NCI-H1417 (cell line): ENCODE measurements at regions not wholly inside any gene's neighbourhood (a gene's known extent, or its start where the extent isn't known, plus 50 kb on each side); places are given as distances from the start of the nearest gene placed in this dataset.
"Not testable (repeated sequence)": the region's sequence is repeated elsewhere in the genome, so short reads cannot be mapped to it uniquely, and the experiment has no call there.

Source experiments
- DNase-seq, 3 experiments: peaks; one replicate each; lab custom pipeline; 2025; lab: John Stamatoyannopoulos, UW

DNA sequence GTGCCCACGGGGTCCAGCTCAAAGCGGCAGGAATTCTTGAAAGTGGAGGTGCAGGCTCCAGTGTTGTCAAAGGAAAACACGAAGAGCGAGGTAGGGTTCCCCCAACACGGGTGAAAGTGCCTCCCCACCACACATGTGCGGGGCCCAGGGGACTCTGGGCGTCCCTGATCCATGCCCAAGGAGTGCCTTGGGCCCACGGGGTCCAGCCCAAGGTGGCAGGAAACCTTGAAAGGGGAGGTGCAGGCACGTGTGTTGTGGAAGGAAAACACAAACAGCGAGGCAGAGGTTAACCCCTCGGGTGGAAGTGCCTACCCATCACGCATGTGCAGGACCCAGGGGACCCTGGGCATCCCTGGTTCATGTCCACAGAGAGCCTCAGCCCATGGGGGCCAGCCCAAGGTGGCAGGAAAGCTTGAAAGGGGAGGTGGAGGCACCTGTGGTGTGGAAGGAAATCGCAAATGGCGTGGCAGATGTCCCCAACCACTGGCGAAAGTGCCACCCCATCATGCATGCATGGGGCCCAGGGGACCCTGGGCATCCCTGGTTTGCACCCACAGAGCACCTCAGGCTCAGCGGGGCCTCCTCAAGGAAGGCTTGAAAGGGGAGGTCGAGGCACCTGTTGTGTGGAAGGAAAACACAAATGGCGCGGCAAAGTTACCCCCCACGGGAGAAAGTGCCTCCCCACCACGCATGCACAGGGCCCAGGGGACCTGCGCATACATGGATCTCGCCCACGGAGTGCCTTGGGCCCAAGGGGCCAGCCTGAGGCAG lies 584.6 kb downstream of the ALG10 start:
- DNase-seq = no peak

- DNase-seq = no peak
These were observed 585.4 kb downstream of the ALG10 start for GRCh38 chr12:34607520-34608195.

DNA sequence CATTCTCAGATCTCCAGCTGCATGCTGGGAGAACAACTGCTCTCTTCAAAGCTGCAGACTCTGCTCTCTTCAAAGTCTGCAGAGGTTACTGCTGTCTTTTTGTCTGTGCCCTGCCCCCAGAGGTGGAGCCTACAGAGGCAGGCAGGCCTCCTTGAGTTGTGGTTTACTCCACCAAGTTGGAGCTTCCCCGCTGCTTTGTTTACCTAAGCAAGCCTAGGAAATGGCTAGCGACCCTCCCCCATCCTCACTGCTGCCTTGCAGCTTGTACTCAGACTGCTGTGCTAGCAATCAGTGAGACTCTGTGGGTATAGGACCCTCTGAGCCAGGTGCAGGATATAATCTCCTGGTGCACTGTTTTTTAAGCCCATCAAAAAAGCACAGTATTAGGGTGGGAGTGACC lies 591.7 kb downstream of the ALG10 start:
- DNase-seq = not testable (repeated sequence)

GRCh38 chr12:34625116-34625515 lies 602.8 kb downstream of the ALG10 start:
- DNase-seq = peak in 1 of 3 experiments; percentile 65

- no peak for DNase-seq
These were observed 604.3 kb downstream of the ALG10 start for GRCh38 chr12:34626363-34627157.
